ENCODE measurements at regions not wholly inside any gene's neighbourhood (a gene's known extent, or its start where the extent isn't known, plus 50 kb on each side); places are given as distances from the start of the nearest gene placed in this dataset.

GRCh38 chr9:73609381-73609780 is 457.7 kb downstream of the ANXA1 start:
- H3K4me3 ChIP-seq (ENCODE audit: low read depth, low read length): no peak overlapping the region
- DNase-seq (ENCODE audit: low read depth): no peak

GRCh38 chr9:73611032-73611431 is 459.4 kb downstream of the ANXA1 start:
- no peak overlapping the region for H3K4me3 ChIP-seq (ENCODE audit: low read depth, low read length)
- DNase-seq (ENCODE audit: low read depth): no peak

DNA sequence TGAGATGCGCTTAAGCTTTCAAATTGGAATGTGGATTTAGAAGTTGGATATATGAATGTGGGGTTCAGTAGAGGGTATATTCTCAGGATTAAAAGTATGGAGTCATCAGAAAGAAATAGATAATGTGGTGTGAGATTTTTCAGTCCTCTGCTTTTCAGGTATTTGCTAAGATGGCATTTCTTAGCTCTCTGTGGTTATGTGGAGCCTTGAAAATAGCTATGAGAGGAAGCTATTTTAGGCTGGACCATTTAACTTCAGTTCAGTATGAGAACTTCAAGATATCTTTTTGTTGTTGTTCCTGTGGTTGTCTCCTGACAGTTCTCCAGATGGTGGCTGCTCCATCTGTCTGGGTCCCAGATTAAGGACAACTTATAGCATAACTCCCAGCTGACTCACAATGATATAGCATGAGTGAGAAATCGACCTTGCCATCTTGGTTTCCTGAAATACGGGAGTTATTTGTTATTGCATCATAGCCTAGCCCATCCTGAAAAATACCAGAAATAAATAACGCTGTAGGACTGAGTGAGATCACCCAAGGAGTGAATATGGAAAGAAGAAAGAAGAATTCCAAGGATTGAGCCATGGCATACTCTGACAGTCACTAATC is 461.5 kb downstream of the ANXA1 start:
- DNase-seq (ENCODE audit: low read depth): peak; percentile 4

GRCh38 chr9:73615557-73615956 is 463.9 kb downstream of the ANXA1 start:
- DNase-seq (ENCODE audit: low read depth): no peak
- no peak overlapping the region for H3K4me3 ChIP-seq (ENCODE audit: low read depth, low read length)

More for the DNA sequence above, 461.5 kb downstream of the ANXA1 start:
- H3K4me3 ChIP-seq (ENCODE audit: low read depth, low read length): no peak overlapping the region

- DNase-seq (ENCODE audit: low read depth): no peak
- H3K4me3 ChIP-seq (ENCODE audit: low read depth, low read length): no peak overlapping the region
Observed at GRCh38 chr9:73617586-73617985, 465.9 kb downstream of the ANXA1 start.

DNA sequence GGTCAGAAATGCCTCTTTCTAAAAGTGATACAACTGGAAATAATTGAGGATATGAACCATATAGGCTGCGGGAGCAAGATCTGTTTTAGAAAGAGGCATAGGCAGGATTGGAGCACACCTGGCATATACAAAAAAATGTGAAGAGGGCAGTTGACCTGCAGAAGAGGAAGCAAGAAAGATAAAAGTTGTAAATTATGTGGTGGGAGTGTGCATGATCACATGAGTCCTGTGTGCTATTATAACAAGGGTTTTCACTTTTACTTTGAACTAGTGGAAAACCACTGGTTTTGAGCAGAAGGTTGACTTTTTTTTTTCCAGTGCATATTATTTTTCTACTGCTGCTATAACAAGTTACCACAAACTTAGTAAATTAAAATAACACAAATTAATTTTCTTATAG is 489.3 kb downstream of the ANXA1 start:
- DNase-seq (ENCODE audit: low read depth): no peak

DNA sequence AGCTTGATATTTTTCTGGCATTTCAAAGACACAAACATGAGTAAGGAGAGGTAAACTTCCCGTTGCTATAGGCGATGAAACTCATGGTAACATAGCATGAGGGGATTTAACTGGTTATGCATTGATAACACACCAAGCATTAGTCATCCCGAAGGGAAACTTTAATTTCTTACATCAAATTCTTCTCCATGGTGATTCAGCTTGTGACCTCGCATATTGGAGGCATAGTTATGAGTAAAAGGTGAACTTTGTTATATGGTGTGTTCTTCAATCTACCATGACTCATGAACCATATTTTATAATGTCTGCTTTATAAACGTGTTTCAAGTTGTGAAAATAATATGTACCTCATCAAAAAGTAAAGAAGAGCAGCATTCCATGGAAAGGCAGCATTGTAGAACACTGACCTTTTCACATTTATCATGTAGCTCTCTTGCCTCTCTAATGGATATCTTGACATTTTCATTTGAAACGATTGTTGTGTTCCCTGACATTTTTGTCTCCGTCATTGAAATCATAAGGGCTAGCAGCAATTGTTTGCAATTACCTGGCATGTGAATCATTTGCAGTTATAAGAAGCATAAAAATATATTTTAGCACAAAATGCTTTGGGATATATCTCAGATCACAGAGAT is 491.8 kb downstream of the ANXA1 start:
- peak; percentile 37 for DNase-seq (ENCODE audit: low read depth)
- no peak overlapping the region for H3K4me3 ChIP-seq (ENCODE audit: low read depth, low read length)

More for the DNA sequence above, 489.3 kb downstream of the ANXA1 start:
- H3K4me3 ChIP-seq (ENCODE audit: low read depth, low read length): no peak overlapping the region

DNA sequence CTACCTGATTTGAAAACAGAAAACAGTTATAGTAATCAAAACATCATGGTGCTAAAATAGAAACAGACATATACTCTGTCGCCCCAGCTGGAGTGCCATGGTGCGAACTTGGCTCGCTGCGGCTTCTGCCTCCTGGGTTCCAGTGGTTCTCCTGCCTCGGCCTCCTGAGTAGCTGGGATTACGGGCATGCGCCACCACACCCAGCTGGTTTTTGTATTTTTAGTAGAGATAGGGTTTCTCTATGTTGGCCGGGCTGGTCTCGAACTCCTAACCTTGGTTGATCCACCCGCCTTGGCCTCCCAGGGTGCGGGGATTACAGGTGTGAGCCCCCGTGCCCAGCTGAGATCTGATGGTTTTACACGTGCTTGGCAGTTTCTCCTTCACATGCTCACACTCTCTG is 495.9 kb downstream of the ANXA1 start:
- no peak for DNase-seq (ENCODE audit: low read depth)
- no peak overlapping the region for H3K4me3 ChIP-seq (ENCODE audit: low read depth, low read length)

- DNase-seq (ENCODE audit: low read depth): no peak
- no peak overlapping the region for H3K4me3 ChIP-seq (ENCODE audit: low read depth, low read length)
Observed at GRCh38 chr9:73649552-73649951, 497.9 kb downstream of the ANXA1 start.

DNA sequence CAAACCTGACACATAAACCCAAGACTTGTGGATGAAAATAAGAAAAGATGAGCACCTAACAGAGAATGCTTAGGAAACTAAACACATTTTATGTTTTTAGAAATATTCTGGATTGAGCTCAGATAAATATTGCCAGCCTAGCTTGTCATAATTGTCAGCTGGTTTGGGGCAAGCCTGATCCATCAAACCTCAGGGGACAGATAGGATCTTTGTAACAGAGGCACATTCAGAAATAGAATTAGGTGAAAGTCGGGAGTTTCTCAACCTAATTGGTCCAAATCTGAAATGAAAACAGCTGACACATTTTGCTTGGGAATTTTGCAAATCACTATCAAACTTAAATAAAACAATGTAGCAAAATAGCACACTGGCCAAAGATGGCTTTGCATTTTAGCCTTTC is 503.7 kb downstream of the ANXA1 start:
- H3K4me3 ChIP-seq (ENCODE audit: low read depth, low read length): no peak overlapping the region

DNA sequence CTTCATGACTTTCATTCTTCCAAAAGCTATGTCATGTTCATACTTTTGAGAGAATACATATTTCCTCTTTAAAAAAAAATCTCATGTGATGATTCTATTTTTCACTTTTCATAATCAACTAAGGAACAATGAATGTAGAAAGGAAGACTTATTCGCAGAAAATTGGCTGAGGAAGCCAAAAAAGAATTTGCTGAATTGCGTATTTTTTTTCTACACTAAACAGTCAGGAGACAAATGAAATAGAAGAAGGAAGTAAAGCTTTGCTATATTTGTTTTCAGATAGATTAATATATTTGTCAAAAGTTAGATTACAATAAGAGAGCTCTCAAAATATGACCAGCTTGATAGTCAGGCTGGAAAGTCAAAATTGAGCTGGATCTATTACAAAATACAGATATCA is 504.2 kb downstream of the ANXA1 start:
- H3K4me3 ChIP-seq (ENCODE audit: low read depth, low read length): no peak overlapping the region
- DNase-seq (ENCODE audit: low read depth): no peak

More for the DNA sequence above, 503.7 kb downstream of the ANXA1 start:
- DNase-seq (ENCODE audit: low read depth): no peak

- no peak for DNase-seq (ENCODE audit: low read depth)
- H3K4me3 ChIP-seq (ENCODE audit: low read depth, low read length): no peak overlapping the region
Observed at GRCh38 chr9:73665253-73665652, 513.6 kb downstream of the ANXA1 start.

- no peak for DNase-seq (ENCODE audit: low read depth)
- H3K4me3 ChIP-seq (ENCODE audit: low read depth, low read length): no peak overlapping the region
Observed at GRCh38 chr9:73667749-73668148, 516.1 kb downstream of the ANXA1 start.

DNA sequence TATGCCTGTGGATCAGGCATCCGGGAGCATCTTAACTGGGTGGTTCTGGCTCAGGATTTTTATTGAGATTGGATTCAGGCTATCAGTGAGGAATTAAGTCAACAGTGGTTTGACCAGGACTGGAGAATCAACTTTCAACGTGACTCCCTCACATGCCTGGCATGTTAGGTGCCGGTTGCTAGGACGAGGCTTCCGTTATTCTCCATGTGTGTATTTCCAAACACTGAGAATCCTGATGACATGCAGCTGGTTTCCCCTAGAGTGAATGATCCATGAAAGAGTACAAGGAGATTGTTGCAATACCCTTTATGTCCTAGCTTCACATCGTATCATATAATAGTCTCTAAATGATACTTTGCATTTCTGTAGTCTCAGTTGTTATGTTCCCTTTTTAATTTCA is 529.2 kb downstream of the ANXA1 start:
- no peak for DNase-seq (ENCODE audit: low read depth)
- H3K4me3 ChIP-seq (ENCODE audit: low read depth, low read length): no peak overlapping the region

DNA sequence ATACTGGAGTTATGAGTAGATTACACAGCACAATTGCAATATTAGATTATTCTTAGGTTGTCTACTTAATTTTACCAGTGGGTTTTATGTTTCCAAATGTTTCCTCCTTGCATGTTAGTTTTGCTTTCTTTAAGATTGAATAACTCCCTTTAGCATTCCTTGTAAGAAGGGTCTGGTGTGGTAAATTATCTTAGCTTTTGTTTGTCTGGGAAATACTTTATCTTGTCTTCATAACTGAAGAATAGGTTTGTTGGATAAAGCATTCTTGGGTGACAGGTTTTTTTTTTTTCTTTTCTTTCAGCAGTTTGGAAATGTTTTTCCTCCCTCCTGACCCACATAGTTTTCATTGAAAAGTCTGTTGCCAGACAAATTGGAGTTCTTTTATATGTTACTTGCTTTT is 531.1 kb downstream of the ANXA1 start:
- H3K4me3 ChIP-seq (ENCODE audit: low read depth, low read length): no peak overlapping the region
- DNase-seq (ENCODE audit: low read depth): no peak

- peak; percentile 48 for DNase-seq (ENCODE audit: low read depth)
- H3K4me3 ChIP-seq (ENCODE audit: low read depth, low read length): no peak overlapping the region
Observed at GRCh38 chr9:73683862-73684591, 532.4 kb downstream of the ANXA1 start.

- H3K4me3 ChIP-seq (ENCODE audit: low read depth, low read length): no peak overlapping the region
- peak; percentile 11 for DNase-seq (ENCODE audit: low read depth)
Observed at GRCh38 chr9:73684601-73685000, 532.9 kb downstream of the ANXA1 start.

DNA sequence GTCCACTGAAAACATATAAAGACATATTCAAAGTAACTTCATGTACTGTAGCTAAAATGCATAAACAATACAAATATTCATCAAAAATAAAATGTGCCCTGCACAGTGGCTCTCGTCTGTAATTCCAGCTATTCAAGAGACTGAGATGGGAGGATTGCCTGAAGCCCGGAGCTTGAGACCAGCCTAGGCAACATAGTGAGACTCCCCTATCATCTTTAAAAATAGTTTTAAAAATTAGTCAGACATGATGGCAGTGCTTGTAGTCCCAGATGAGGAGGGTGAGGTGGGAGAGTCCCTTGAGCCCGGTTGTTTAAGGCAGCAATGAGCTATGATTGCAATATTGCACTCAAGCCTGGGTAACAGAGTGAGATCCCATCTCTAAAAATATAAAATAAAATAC is 534.1 kb downstream of the ANXA1 start:
- no peak for DNase-seq (ENCODE audit: low read depth)
- H3K4me3 ChIP-seq (ENCODE audit: low read depth, low read length): no peak overlapping the region

GRCh38 chr9:73689051-73689870 is 537.6 kb downstream of the ANXA1 start:
- H3K4me3 ChIP-seq (ENCODE audit: low read depth, low read length): no peak overlapping the region
- DNase-seq (ENCODE audit: low read depth): no peak
